ENCODE measurements at regions not wholly inside any gene's neighbourhood (a gene's known extent, or its start where the extent isn't known, plus 50 kb on each side); places are given as distances from the start of the nearest gene placed in this dataset.

DNA sequence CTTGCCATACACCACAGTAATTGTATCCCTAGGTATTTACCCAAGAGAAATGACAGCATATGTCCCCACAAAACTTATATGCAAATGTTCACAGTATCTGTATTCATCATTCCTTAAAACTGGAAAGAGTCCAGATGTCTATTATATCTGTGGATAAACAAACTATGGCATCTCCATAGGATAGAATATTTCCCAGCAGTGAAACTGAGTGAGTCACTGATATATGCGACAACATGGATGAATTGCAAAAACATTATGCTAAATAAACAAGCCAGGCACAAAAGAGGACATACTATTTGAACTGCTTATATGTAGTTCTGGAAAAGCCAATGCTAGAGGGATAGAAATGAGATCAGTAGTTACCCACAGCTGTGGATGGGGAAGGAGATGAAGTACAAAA, 359.4 kb upstream of the DSEL start:
- DNase-seq (ENCODE audit: low read depth, low spot score): no peak

DNA sequence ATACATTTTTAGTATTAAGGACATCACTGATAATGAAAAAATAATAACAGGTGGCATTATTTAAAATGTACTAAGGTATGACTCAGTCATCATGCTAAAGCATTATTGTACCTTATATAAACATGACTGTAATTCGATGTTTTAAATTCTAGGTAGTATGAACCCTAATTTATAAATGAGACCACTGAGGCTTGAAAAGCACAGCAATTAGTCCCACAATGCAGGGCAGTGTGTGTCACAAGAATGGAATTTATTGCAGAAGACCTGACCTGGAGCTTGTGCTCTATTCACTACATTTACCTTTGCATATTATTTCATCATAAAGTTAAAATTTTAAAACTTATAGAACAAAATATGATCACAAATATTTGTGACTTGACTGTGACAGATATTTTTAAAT, 358.5 kb upstream of the DSEL start:
- DNase-seq (ENCODE audit: low read depth, low spot score): no peak

DNA sequence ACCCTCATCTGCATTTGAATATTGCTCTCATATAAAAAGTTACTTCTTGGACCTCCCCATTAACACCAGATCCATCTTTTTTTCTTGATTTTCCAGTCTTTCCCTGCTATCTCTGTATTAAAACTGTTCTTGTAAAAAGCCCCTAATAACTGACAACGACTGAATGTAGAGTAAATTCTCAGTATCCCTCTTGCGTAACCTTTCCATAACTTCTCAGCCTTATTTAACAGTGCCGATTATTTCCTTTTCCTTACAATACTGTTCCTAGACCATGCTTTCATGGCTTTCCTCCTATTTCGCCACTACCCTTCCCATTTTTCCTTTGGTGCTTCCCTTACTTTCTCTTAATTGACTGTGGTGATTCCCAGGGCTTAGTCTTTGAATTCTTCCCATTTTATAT, 348.9 kb upstream of the DSEL start:
- no peak for DNase-seq (ENCODE audit: low read depth, low spot score)

DNA sequence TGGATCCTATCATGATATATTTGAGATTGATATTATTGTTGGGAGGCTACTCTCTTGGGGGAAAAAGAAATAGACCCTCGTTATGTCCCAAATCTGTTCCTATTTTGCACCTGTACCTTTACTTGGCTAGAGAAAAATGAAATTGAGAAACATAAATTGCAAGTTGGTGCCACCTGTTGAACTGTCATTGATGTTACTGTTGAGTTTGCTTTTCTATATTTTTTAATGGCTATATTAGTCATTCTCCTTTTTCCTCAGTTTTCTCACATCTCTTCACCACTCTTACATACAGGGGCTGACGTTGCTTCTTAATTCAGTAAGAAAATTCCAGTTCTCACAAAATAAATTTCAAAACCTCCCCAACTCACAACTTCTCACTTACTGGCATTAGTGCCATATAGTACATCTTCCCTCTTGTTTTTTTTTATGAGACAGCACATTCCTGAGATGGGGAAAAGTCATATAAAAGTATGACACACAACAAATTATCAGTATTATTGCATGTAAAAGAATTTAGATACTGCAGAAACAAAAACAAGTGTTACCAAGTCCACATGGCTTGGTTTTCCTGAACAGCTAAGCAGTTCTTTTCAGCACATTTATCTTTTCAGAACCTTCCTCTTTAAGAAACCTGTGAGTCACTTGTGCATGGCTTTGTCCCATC, 348.3 kb upstream of the DSEL start:
- DNase-seq (ENCODE audit: low read depth, low spot score): no peak

DNA sequence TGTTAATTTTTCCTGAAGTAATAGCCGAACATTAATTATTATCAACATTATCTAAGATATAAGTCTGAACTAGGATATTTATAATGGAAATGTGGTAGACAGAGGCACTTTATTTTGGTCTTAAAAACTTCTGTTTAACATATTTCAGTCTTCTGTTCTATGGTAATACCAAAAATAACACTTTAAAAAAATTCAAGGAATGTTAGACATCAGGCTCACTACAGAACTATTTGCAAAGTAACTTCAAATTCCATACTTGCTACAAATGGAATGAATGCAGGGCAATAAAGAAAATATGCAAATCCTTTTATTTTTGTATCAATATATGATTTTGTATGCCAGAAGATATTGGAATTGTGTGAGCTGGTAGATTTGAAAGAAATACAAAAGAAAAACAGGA, 345.5 kb upstream of the DSEL start:
- no peak for DNase-seq (ENCODE audit: low read depth, low spot score)

DNA sequence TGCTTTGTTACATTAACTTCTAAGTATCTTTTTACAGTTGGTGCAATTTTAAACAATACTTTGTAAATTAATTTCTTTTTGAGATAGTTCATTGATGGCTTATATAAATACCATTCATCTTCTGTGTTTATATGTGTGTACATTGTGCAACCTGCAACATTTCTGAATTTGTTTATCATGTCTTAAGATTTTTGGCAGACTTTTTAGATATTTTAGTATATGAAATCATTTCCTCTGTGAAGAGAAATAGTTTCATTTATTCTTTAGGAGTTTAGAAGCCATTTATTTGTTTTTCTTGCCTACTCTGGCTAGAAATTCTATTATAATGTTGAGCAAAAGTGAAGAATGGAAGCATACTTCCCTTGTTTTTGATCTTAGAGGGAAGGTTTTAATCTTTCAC, 337.8 kb upstream of the DSEL start:
- no peak for DNase-seq (ENCODE audit: low read depth, low spot score)

DNA sequence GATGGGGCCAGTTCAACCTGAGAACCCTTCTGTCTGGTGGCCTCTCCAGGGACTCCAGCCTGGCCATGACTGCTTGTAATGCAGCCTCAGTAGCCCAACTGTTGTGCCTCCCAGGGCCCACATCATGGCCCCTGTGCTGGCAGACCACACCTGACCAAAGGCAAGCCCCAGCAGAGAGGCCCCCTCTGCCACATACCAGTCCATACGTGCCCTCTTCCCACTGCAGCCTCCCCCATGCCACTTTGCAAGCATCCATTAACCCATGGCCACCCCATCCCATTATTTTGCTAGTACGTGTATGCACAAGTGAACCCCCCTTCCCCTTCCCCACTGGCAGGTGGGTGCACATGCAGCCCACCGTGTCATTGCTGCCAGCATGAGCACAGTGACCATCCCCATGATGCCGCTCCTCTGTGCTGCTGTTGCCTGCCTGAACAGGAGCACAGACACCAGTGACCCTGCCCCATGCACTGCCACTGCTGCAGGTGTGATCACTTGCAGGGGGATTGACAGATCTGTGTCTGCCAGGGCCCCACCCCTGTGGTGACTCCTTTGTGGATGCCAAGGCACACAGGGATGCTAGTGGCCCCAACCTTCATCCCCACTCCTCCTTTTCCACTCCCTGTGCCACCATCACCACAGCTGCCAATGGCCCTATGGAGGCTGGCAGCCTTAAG, 330.0 kb upstream of the DSEL start:
- DNase-seq (ENCODE audit: low read depth, low spot score): no peak

DNA sequence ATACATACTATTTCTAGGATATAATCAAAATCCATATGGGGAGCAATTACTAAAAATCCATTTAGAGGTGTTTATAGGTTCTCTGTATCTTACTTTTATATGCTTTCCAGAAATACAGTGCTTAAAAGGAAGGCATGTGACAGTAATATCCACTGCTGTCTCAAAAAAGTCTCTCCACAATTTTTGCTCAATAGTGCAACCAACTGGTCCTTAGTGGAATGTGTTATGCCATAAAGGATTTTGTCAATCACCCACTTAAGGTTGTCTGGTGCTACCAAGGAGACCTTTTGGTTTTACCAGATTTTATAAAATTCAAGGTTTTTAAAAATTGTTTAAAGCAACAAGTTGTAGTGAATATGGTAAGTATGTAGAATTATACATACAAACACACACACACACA, 328.5 kb upstream of the DSEL start:
- DNase-seq (ENCODE audit: low read depth, low spot score): no peak

DNA sequence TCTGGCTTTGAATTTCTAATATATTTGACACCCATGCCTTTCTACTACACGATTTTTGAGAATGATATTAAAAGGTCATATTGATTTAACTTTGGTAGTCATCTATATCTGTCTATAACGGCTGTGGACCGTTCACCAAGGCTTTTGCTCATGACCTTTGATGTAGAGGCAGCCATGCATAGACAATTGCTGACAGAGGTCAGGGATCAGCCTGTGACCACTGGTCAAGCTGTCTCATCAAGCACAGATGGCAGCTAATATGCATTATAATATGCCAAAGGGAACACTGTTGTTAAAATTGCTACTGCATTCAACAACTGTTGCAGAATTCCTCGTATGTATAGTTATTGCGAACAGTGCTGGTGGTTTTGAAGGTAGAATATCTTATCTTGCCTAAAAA, 323.9 kb upstream of the DSEL start:
- DNase-seq (ENCODE audit: low read depth, low spot score): no peak

DNA sequence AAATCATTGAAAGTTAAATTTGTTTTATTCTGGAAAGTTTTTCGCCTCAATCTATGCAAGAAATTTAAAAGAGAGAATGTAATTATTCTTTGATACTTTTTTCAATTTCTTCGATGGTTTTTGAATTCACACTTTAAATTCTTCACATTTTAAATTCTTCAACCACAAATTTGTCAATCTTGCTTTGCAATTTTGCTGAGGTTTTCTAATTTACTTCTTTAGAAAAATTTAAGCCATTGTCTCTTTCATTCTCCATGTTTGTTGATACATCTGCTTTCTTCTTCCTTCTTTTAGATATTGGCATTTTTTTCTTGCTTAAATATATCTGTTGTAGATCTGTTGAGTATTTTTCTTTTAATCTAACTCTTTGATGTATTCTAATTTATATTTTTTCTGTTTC, 301.9 kb upstream of the DSEL start:
- no peak for DNase-seq (ENCODE audit: low read depth, low spot score)

DNA sequence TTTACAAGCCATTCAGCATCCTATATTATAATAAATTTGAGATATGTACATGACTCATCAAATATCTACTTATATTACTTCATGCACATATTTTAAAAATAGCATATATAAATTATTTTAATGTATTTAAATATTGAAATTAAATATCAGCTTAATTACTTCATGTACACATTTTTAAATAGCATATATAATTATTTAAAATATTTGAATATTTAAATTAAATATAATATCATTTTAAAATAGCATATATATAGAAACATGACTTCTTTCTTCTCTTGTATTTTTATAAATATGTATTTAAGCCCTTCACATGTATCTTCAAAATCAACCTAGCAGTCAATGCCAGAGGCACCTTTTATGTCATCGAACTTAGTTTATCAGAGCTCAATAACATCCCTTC, 298.8 kb upstream of the DSEL start:
- DNase-seq (ENCODE audit: low read depth, low spot score): no peak

DNA sequence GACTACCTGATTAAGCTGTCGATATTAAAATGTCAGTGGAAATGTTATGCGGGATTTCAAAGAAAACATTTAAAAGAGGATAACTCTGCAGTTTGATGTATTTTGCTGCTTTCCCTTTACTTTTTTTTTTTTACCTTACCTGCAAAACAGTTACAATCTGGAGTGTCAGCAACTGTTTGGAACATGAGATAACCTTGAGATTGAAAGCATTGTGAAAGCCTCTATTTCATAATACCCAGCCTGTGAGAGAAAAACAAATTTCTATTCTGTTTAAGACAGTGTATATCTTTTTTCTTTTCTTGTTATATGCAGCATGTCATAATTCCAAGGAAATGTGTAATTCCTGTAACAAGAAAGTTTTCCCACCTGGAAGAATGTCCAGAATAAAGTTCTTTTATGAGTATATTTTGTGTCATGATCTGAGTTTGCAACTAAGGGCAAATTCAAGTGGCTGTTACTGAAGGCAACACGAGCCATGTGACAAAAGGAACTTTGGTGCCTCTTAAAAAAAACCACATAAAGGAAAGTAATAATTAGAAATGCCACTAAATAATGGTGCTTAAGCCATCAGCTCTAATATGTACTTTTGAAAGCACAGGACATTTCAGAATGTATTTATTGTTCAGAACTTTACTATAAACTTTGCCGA, 297.0 kb upstream of the DSEL start:
- DNase-seq (ENCODE audit: low read depth, low spot score): no peak

DNA sequence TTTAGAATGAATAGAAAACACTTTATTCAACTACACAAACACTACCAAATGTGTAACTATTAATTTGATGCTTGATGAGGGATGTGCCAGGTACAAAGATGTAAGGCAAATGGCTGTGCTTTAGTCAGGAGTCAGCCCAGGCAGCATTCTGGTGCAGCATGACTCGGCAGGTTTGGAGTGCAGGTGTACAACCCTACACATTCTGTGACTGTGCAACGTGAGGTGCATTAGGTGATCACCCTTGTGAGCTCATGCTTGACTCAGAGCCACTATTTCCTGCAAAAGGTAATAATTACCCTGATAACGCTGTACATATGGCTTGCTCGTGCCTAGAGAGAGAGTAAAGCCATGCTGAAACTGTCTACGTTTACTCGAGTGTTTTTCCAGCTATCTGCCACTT, 288.7 kb upstream of the DSEL start:
- no peak for DNase-seq (ENCODE audit: low read depth, low spot score)

DNA sequence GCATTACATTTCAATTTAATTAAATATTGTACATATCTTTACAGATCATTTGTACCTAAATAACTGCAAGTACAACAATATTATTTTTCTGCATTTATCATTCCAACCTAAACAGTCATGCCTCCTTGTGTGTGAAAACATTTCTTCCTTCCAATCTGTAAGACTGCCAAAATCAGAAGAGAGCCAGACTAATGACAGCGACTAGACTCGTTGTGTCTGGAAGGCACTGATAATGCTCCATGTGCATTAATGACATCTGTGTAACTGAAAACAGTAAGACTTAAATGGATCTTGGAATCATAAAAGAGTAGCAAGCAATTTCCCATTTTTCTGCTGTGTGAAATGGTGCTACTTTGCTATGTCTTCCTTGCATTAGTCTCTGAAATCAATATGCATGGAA, 278.0 kb upstream of the DSEL start:
- no peak for DNase-seq (ENCODE audit: low read depth, low spot score)

DNA sequence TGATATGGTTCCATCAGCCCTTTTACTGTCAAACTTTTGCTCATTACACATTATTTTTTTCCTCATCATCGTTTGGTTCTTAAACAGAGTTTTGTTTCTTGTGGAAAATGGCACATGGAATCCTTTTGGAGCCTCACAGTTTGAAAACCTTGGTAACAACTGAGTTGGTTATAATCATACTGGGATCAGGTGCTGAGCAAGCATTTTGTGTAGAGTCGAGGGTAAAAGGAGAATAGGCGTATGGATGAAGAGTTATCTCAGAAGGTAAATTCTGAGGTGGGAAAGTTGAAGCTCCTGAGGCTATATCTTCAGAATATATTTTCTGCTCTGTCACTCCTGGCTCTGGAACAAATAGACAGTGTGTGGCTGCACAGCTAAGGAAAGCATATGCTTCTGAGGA, 274.0 kb upstream of the DSEL start:
- no peak for DNase-seq (ENCODE audit: low read depth, low spot score)

DNA sequence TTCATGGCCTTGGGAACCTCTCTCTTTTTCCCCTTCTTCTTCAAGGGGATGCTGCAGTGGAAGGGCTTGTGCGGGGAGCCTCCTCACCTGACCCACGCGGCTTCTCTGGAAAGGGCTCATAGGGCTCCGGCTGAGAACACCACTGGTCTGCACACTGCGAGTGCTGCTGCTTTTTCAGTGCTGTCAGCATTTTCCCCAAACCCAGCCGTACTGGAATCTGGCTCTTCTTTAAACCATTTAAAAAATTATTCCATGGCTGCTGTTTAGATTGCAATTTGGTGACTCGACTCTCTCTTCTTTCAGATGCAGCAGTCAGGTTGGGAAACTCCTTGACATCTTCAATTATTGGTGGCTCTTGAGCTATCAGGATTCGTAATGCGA, 272.6 kb upstream of the DSEL start:
- DNase-seq (ENCODE audit: low read depth, low spot score): no peak

DNA sequence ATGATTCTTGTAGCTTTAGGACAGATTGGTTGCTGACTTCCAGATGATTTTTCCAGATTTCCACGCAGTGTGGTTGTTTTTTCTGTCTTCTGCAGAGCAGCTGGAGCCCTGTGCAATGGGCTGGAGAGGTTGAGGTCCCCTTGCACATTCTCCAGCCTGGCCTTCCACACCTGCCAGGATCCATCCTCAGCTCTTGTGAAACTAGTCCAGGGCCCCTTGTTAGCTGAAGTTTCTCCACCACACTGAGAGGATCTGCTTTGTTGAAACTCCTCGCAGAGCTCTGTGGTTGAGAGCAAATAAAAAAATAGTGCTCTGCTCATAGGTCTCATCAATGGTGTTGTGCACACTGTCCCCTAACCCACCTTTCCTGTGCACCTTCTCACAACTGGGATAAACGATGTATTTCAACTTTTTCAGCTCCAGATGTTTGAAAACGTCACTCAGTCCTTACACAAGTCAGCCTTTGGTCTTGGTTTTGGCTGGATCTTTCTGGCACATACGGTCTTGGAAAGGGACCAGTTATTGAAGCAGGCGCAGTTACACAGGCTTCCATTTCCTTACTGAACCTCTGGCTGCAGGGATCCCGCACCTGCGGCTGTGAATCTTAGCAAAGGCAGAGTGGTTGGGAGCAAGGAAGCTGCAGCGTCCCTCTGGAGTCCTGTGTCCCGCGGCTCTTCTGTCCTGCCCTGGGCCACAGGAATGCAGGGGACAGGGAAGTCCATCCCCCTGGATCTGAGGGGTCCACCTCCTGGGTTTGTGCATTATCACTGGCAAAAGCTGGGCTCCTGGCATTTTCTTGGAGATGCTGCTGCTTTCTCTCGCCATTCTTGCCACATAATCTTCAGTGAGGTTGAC, 272.0 kb upstream of the DSEL start:
- no peak for DNase-seq (ENCODE audit: low read depth, low spot score)

DNA sequence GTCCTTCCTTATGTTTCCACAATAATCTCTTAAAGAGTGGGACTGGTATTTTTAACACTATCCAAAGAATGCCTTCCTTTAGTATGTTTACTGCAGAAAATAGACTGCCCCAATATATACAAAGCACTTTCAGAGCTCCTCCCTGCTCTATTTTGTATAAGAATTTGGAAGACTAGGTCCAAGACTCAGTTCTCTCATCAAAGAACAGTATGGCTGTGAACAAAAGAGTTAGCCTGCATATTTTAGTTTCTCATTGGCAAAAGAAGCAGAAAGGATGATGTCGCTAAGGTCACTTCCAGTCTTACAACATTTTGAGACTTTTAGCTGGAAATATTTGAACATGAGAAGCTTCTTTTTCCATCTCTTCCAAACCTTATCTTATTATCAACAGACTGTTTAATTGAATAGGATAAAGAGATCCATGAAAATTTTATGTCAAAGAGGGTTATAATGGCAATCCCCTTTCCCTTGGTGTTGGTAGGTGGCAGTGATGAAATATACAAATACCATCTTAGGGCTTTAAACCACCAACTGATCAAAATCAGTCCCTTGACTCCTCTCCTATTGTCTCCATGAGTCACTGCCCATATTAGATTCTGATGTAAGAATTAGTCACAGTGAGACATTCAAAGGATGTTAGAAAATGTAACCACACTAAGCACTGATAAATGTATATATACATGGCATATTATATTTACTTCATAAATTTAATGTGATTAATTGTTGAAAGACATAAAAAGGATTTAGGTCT, 266.9 kb upstream of the DSEL start:
- no peak for DNase-seq (ENCODE audit: low read depth, low spot score)

DNA sequence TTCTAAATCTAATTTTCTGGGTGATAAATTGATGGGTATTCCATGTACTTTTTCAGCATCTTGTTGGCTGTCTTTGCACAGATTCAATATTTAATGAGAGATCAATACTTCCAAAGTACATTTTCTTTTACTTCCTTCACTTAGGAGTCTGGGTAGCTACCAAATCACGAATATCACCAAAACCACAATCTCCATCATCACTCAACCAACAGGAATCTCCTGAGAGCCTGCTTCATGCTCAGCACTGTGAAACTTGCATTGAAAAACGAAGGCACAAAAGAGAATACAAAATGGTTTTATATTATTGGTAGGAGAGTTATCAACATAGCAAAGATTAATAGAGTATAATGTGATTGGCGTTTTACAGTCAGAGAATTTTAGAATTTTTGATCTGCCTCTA, 261.5 kb upstream of the DSEL start:
- DNase-seq (ENCODE audit: low read depth, low spot score): no peak

DNA sequence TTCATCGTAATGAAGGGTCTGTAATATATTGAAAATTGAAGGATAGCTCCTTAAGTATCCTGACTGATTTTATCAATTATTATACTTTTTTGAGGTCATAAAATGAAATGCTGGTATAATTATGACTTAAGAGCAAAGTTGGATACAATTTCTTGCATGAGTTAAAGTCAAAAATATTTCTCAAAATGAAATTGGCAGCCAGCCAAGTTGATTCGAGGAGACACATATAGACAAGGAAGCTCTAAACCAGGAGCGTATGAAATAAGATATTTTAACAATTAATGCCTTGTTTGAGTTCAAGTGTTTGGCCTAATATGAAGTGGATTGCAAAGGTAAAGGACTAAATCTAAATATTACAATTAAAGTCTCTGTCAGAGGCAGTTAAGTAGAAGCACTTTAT, 260.4 kb upstream of the DSEL start:
- no peak for DNase-seq (ENCODE audit: low read depth, low spot score)

DNA sequence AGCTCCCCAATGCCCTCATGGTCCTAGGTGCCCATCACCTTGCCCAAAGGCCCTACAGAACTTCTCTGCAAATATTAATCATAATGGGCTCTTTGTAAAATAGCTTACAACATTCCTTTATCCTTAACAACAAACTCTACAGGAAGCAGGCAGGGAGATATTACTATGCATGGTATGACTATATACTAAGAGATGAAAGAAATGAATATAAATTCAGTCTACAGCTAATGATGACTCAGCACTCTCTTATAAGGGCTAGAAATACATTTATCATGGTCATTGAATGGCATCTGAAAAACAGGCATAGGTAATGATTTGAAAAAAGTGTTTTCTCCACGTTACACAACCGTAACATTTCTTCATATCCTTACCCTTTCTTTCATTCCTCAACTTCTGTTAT, 254.8 kb upstream of the DSEL start:
- DNase-seq (ENCODE audit: low read depth, low spot score): no peak

DNA sequence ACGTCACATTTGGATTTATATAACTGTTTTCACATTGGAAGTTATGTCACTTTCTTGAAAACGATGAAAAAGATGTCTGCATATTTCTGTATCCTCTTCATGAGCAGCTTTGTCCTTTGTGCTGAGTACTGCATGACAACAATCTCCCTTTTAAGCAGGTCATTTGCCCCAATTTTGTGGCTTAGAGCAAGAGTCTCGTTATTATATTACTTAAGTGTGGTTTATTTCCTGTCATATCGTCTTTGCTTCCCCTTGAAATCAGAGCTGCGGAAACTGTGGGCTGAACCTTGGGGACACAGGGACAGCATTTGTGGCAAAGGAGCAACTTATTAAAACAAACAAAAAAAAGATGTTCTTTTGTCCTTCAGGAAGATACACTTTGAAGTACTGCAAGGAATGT, 254.0 kb upstream of the DSEL start:
- DNase-seq (ENCODE audit: low read depth, low spot score): no peak

Data from brain pericyte (primary cell).